ENCODE measurements at regions not wholly inside any gene's neighbourhood (a gene's known extent, or its start where the extent isn't known, plus 50 kb on each side); places are given as distances from the start of the nearest gene placed in this dataset.

- Histone ChIP-seq H3K36me3 (ENCODE audit: control insufficient read depth, insufficient read depth, low read length) (no peaks in the 10 kb centered on the region), H3K4me3 (no peak overlapping the region), H4K20me1 (replicated peaks; ENCODE audit: control insufficient read depth, insufficient read depth, low read length) (no peaks in the 10 kb centered on the region; the same call in 1 of the 2 replicates), H2AFZ (ENCODE audit: low read depth, low read length) (no peak overlapping the region), H3K27ac (ENCODE audit: extremely low read depth, low read depth, low read length) (no peak overlapping the region), H3K9me3 (replicated peaks; ENCODE audit: control insufficient read depth, insufficient read depth, low read depth, low read length) (no peaks in the 10 kb centered on the region), H3K4me2 (ENCODE audit: insufficient read depth, low read length) (no peak overlapping the region), H3K79me2 (ENCODE audit: control insufficient read depth, insufficient read depth, low read length) (no peaks in the 10 kb centered on the region), H3K4me1 (replicated peaks in 1 of 2; ENCODE audit: control insufficient read depth in 2 of 2, insufficient read depth in 2 of 2, low read length in 2 of 2) (no peaks in the 10 kb centered on the region; a peak in 1 of 5 replicates), H3K27me3 (ENCODE audit: control insufficient read depth in 2 of 2, insufficient read depth in 2 of 2, low read length in 2 of 2) (peaks cover 0 to 28% of the 10 kb centered on the region in 2 experiments; a peak in 2 of 5 replicates), H3K9ac (ENCODE audit: insufficient read depth in 1 of 2, low read depth in 2 of 2, low read length in 2 of 2) (no peak overlapping the region), H3K9me1 (ENCODE audit: control insufficient read depth, insufficient read depth, low read length) (no peaks in the 10 kb centered on the region)
- under 1% methylated on average over 8 of the region's 9 CpGs for WGBS (ENCODE audit: insufficient coverage, low coverage, missing lambda C conversion rate)
- in situ Hi-C loops (cut with MboI), result no loop called here
- DNase-seq (ENCODE audit: extremely low read depth in 1 of 4, low spot score in 3 of 4), result no peak
- ATAC-seq, result no peak
- no peak for FAIRE-seq
- no peak for TF ChIP-seq NUFIP1 (IDR thresholded peaks at IDR 0.05; ENCODE audit: partially characterized antibody)
- TF ChIP-seq CREBBP (IDR thresholded peaks at IDR 0.05; ENCODE audit: low read depth, low read length), result no peak
- no peak for TF ChIP-seq XRCC4 (IDR thresholded peaks at IDR 0.05; ENCODE audit: extremely low read depth, insufficient read depth, insufficient read length)
- no peak for TF ChIP-seq CHCHD3 (CRISPR knock-in tag; IDR thresholded peaks at IDR 0.05)
- TF ChIP-seq ZNF57 (CRISPR knock-in tag; IDR thresholded peaks at IDR 0.05), result no peak
- TF ChIP-seq ZNF274 (IDR thresholded peaks at IDR 0.05; ENCODE audit: borderline replicate concordance, low read depth, low read length), result no peak
- no peak for TF ChIP-seq CREB3 (tag; conservative IDR thresholded peaks at IDR 0.05; ENCODE audit: low read depth)
- TF ChIP-seq ZBED1 (IDR thresholded peaks at IDR 0.05), result no peak
- TF ChIP-seq HINFP (tag; conservative IDR thresholded peaks at IDR 0.05; ENCODE audit: low read depth), result no peak
- TF ChIP-seq MBD1 (CRISPR knock-in tag; IDR thresholded peaks at IDR 0.05), result no peak
- POLR2A ChIA-PET, result interaction anchor here (1.1 kb wide), 1 partner anchor 183 kb away, joined by 4 read pairs; no protein-coding TSS in a partner anchor
- no TSS peak for BruUV-seq (replicated peaks)
- intact Hi-C loops (cut with micrococcal nuclease), result no loop called here
- CTCF ChIA-PET (ENCODE audit: low intra/inter-chr PET ratio), result no interaction called here
These were observed 277.9 kb upstream of the IRX2 start for GRCh38 chr5:3029396-3029795.
